ENCODE measurements at regions not wholly inside any gene's neighbourhood (a gene's known extent, or its start where the extent isn't known, plus 50 kb on each side); places are given as distances from the start of the nearest gene placed in this dataset.

DNA sequence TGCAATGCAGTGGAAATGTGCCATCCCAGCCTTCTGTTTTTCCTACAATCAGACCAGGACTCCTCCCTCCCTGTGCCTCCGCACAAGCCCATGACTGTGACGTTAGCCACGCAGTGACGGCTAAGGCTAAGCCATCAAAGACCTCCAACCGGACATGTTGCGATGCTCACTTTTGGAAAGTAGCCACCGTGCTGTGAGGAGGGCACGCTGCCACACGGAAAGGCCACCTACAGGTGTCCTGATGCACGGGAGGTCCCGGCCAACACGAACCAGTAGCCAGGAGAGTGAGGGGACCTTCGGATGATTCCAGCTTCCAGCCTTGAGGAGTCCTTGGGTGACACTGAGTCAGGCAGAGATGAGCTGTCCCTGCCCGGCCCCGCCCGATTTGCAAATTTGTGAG lies 53.9 kb downstream of the FOXL1 start:
- DNase-seq (ENCODE audit: low spot score) = no peak

DNA sequence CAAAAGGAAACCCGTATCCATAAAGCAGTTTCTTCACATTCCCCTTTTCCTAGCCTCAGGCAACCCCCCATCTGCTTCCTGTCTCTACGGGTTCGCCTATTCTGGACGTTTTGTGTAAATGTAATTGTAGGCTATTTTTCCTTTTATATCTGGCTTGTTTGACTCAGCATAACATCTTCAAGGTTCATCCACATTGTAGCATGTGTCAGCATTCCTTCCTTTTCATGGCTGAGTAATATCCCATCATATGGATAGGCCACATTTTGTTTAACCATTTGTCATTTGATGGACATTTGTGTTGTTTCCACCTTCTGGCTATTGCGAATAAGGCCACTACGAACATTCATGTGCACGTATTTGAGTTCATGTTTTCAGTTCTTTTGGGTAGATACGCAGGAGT lies 54.6 kb downstream of the FOXL1 start:
- no peak for DNase-seq (ENCODE audit: low spot score)

DNA sequence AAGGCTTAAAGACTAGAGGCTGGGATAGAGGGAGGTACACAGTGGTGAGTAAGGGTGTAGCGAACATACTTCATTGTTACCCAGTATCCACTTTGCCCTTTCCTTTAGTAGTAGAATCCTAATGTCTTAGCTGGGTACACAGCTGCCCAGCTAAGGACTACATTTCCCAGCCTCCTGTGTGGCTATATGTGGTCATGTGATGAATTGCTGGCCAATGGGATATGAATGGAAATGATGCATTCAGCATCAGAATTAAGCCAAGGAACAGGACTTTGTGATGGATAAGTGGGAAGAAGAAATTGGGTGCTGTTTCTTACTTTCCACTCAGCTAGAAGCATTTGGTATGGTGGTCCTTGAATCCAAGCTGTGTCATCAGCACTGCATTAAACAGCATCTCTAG lies 55.9 kb downstream of the FOXL1 start:
- DNase-seq (ENCODE audit: low spot score) = no peak

DNA sequence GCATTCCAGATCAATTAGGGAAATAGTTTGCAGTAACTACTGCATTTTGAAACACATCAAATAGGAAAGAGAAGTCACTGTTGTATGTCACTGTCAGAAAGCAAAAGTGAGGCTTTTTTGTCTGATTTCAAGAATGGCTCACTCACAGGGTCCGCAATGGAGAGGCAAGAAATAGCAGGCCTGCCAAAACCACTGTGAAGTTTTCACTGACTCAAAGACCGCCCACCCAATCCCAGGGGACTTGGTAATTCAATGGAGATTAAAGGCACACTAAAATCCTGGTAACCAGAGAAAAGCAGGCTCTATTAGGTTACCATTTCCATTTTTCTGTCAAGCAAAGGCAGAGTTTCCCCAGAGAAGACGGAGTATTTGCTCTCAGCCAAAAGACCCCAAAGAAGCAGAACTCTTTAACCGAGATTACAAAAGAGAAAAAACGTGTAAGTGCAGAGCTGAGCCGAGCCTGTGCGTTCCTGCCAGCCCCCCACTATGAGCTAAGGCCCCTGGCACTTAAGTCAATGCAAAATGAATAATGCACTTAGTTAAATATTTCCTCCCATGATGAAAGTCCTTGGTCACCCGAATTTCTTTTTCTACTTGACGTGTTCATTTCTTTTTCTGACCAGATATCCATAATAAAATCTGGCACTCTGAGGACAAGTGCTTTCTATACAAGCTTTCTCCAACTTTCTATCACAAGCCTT lies 57.0 kb downstream of the FOXL1 start:
- DNase-seq (ENCODE audit: low spot score) = peak; percentile 12

DNA sequence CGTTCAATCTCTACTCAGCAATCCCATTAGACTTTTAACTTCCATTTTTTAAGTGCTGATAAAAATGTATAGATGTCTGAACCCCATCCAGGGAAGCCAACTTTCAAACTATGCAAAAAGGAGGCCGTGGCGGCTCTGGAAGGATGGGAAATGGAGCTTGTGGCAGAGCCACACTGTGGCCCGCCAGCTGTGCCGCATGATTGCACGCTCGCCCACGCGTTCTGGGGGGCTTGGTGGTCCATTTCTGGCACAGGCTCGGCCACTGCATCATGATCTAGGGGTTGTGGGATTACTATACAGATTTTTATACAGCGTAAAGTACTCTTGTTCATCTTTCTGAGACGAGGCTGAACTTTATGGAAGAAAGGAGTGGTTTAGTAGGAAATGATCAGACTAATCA lies 57.6 kb downstream of the FOXL1 start:
- DNase-seq (ENCODE audit: low spot score) = no peak

DNA sequence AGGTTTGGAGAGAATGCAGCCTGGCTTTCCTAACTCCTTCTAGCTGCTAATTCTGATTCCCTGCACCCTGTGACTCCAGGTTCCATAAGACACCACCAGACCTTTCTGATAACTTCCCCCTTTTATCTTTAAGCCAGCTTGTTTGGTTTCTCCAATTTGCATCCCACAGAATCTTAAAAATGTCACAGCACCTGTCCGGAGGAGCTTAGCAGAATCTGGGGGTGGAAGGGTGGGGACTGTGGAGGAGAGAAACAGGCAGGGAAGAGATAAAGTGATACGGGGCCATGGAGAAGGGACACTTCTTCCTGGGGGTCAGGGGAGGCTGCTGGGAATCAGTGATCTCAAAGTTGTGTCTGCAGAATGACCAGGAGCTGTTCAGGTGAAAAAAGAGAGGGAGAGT lies 59.4 kb downstream of the FOXL1 start:
- no peak for DNase-seq (ENCODE audit: low spot score)

DNA sequence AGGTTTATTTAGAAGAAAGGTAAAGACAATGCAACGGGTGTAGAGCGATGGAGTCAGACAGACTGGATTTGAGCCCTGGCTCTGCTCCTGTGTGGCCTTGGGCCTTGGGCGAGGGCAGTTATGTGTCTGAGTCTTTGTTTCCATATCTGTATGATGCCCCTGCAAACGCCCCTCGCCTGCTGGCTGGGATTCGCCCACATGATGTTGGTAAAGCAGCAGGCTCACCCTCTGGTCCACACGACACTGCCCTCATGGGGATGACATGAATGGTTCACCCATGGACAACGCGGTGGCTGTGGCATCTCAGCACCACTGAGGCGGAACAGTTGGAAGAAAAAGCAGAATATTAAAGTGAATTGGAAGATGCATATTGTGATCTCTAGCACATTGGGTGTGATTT lies 60.3 kb downstream of the FOXL1 start:
- DNase-seq (ENCODE audit: low spot score) = no peak

DNA sequence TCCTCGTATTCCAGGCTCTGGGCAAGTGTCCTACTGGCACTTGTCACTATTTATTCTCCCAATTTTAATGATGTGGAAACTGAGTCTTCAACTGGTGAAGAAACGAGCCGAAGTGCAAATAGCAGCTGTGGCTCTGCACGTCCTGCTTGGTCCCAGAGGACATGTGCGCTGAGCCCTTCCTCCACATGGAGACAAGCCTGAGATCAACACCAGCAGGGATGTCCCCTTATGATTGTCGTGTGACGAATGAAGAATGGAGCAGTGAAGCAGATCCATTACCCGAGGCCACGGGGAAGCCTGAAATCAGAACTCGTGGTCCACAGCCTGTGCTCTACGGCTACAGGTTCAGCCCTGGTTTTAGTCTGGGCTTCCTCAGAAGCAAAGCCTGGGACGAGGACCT lies 61.0 kb downstream of the FOXL1 start:
- DNase-seq (ENCODE audit: low spot score) = no peak

DNA sequence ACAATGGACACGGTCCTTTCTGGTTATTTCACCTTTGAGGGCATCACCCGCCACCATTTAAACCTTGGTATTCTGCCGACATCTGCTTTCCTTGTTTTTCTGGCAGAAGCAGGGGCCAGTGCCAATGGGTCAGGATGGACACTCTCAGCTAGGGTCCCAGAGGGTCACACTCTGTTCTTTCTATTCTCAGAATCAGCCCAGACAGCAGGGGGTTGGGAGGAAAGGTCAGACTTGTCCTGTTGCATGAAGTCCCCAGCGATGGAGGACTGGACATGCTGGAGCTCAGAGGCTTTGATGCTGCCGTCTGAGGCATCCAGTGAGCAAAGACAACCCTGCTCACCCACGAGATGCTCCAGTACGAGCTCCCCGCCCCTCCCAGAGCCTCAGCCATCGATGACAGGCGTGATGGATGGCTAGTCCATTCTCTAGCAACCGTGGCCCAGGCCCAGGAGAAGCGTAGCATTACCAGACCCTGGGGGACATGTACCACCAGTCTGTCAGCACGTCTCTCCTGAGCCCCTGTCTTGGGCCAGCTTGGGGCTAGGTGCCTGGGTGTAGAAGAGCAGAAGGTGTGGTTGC lies 62.0 kb downstream of the FOXL1 start:
- no peak for DNase-seq (ENCODE audit: low spot score)

DNA sequence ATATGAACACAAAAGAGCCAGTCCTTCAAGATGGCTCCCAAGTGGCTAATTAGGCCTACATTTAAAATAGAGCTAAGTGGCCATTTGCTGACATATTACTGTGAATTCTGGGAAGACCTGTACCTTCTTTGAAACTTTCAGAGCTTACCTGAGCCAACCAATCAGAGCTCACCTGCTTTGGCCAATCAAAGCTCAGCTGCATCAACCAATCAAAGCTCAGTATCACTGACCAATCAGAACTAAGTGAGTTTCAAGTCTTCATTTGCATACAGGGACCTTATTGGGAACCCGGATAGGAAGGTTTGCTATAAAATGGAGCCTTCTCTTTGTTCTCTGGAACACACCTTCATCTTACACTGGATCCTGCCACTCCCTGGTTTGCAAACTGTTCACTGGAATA lies 63.7 kb downstream of the FOXL1 start:
- no peak for DNase-seq (ENCODE audit: low spot score)

DNA sequence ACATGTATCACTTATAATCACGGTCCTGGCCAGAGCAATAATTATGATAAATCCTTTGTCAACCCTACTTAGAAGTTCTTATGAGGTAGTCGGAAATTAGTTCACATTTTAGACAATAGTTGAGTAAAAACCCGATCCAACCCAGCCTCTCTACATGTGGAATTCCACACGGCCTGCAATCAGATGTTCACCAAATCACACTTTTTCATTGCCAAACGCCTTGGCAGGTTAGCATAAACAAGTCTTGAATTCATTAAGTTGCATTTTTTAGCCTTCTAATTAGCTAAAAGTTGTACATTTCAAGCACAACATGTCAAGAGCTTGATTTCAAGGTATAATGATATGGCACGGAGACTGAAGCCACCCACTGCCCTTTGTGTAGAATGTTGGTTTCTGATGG lies 65.3 kb downstream of the FOXL1 start:
- DNase-seq (ENCODE audit: low spot score) = no peak

DNA sequence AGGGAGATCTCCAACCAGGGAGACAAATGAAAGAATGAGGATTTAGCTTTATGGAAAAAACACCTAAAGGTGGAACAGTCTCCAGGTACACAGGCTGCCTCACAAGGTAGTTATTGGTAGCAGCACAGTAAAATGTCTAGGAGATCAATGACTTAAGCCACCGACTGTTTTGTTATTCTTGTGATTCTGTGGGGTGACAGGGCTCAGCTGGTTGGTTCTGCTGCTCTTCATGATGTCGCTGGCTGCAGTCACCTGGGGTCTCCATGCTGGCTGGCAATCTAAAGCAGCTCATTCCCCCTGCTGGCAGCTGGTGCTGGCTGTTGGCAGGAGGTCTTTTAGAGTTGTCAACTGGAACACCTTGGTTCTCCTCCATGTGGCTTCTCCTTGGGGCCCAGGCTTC lies 69.2 kb downstream of the FOXL1 start:
- no peak for DNase-seq (ENCODE audit: low spot score)

DNA sequence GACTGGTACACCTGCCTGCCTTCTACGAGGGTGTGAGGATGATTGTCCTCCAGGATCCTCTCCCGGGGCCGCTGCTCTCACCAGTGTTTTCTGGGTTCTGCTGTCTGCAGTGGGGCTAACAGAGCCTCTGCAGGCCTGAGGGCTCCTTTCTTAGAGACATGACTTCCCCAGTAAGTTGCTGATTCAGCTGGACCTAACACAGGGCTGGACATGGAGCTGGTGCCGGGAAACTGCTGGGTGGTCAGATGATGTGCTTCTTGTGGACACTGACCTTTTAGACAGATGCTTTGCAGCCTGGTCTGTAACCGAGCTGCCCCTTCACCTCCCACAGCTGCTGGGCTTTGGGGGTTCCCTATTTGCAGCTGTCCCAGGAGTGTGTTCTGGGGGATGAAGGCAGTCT lies 71.5 kb downstream of the FOXL1 start:
- DNase-seq (ENCODE audit: low spot score) = no peak

DNA sequence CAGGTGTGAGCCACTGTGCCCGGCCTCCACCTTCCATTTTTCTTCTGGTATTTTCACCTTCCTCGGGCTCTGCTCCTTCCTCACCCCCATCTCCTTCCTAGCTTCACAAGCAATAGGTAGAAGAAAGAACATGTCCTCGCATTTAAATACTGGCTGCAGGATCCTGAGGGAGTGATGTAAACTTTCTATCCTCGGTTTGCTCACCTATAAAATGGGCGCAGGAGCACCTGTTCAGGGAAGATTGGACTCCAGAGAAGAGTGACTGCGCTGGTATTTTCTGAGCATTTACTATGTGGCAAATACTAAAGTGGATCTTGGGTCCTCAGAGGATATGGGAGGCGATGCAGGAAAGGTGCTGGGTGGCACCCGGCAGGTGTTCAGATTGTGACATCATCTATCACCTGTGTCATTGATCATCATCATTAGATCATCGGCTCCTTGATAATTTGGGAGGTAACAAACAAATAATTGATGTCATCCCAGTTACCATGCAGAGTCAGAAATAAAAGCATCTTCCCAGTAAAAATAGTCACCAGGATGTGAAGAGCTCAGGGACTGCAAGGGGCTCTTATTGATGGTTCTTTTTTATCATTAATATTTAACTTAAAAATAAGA lies 72.8 kb downstream of the FOXL1 start:
- DNase-seq (ENCODE audit: low spot score) = no peak

DNA sequence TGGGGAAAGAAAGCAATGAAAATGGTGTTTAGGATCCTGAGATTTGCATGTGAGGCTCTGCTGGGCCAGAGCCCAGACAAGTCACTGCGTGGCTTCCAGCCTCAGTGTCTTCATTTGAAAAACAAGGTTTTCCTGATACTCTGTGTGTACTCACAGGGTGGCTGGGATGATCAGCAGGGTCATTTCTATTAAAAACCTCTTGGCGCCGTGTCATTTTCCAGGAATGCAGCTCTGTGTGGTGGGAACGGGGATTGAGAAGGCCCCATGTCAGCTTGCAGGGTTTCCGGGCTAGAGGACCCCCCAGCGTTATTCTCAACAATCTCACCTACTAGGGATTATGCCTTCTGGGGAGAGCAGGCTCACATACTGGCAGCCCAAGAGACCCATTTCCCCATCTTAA lies 73.5 kb downstream of the FOXL1 start:
- no peak for DNase-seq (ENCODE audit: low spot score)

DNA sequence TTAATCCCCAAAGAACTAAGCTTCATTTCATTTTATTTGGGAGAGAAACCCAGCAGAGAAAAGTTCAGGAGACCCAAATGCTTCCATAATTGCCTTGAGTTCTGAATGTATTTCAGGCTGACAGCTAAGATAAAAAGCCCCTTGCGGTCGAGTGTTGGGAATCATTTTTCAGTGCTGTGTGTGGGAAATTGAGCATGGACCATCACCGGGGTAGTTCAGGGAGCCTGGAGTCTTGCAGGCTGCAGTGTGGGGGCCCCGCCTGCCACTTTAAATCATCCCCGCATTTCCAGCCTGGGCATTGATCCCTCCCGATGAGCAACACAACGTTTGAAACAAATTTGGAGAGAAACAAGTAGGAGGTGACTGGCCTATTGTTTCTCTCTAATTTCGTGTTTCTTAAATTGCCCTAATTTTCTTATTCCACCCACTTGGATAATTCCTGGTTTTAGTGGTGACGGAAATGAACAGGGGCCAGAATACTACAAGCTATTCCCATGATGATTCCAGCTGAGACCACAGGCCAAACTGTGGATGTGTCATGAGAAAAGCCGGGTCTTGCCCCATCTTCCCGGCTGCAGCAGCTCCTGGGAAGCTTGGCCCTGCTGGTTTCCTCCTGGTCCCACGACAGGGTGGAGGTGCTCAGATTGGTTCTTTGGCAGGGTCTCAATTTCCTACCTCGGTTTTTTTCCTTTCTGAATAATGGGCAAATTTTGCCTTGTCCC lies 75.1 kb downstream of the FOXL1 start:
- DNase-seq (ENCODE audit: low spot score) = no peak

DNA sequence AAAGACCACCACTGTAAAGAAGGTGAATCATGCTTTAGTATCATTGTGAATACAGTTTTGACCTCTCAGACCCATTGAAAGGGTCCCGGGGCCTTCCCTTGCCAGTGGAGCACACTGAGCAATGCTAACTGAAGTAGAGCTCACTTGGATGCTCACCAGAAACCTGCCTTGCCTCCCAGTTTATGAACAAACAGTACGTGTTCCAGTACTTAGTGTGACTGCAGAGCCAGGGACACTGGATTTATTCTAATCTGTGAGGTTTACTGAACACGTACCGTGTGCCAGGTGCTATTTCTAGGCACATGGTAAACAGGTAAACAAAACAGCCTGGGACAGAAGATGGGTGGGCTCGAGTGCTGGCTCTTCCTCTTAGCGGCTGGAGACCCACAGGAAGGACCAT lies 79.6 kb downstream of the FOXL1 start:
- no peak for DNase-seq (ENCODE audit: low spot score)

DNA sequence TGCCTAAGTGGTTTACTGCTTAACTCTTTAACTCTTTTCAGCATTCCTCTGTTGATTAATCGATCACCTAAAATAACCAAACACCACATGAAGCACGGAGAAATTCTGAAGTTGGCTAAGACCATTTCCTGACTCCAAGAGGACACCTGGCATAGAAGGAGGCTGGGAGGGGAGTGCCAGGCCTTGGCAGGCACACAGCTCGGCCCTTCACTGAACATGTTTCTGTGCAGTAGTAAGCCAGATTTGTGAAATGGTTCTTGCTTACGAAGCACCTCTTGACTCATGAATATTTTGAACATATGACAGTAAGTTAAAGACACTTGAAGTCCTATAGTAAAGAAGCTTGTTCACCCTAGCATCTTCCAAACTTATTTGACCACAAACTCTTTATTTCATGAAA lies 82.3 kb downstream of the FOXL1 start:
- no peak for DNase-seq (ENCODE audit: low spot score)

DNA sequence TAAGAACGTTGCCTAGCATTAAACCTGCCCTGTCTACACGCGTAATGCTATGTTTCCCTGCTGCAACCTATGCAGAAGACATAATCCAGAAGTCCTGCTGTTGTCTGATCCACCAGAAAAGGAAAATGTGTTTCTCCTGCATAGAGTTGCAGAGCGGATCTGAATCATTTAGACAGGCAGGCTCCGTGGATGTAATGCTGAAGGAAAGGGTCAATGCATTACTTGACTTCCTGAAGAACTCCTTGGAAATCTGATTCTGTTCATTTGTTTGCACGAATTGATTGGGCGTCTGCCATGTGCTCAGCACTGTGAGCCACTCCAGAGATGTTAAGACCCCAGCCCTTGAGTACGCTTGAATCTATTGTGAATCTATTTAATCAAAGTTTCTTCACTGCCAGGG lies 83.4 kb downstream of the FOXL1 start:
- DNase-seq (ENCODE audit: low spot score) = no peak

DNA sequence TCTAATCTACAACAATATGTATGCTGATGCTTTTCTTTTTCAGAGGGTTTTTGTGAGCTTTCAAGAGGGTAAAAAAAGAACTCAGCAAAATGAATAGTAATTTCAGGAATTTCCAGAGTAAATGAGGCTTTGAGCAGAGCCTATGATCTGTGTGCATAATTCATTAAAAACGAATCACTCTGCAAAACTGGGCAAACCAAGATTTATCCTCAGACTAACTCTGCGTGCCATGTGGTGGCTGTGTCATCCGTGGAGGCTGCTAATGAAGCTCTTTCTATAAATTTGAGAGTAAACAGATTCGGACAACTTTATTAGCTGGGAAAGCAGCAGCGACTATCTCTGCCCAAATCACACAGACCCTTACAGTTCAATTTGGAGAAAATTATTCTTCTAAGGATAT lies 83.8 kb downstream of the FOXL1 start:
- no peak for DNase-seq (ENCODE audit: low spot score)

DNA sequence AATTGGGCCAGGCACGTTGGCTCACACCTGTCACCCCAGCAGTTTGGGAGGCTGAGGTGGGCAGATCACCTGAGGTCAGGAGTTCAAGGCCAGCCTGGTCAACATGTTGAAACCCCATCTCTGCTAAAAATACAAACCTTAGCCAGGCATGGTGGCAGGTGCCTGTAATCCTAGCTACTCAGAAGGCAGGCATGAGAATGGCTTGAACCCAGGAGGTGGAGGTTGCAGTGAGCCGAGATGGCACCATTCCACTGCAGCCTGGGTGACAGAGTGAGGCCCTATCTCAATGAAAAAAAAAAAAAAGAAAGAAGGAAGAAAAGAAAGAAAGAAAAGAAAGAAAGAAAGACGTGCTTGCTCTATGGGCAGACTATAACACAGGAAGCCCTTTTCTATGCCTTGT lies 84.4 kb downstream of the FOXL1 start:
- no peak for DNase-seq (ENCODE audit: low spot score)

DNA sequence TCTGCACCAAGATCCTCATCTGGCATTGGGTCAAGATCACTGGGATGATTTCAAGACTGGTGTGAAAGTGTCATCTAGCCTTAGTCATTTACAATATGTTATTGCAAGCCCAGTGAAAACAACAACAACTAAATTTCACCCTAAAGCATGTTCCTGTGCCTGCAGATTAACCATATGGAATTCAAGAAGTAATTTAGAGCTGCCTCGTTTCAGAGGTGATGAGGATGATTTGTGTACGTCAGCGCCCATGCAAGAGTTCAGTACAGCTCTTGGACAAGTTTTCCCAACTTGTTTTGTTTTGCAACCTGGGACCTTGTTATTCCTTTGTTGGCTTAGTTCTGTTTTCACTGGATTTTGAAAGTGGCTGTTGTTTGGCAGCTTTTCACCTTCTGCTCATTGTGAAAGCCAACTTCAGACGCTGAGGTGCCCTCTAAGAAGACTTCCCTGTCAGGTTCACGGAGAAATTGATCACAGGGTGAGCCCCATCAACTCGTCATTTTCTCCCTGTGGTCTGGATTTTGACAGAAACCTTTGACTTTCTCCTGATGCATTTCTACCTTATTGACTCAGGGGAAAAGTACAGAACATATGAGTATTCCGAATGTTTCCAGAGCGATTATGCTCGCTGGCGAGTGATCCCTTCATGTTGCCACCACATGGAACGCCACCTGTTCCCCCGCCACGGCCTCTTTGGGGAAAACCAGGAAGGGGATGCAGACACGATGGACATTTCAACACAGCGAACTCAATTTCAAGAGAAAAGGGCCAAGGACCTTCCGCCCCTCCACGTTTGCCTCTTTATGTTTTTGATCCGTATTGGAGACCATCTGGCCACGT lies 85.6 kb downstream of the FOXL1 start:
- no peak for DNase-seq (ENCODE audit: low spot score)
